Stimulated activated CD8-positive, alpha-beta memory T cell treated with anti-CD3 and anti-CD28 coated beads, Interleukin-2, amount 100 ng/mL, for 1 hour (primary cell): ENCODE measurements at regions not wholly inside any gene's neighbourhood (a gene's known extent, or its start where the extent isn't known, plus 50 kb on each side); places are given as distances from the start of the nearest gene placed in this dataset.
"Not testable (repeated sequence)": the region's sequence is repeated elsewhere in the genome, so short reads cannot be mapped to it uniquely, and the experiment has no call there.

Source experiments
- DNase-seq, 2 donors: peaks; one replicate each; pipeline ENCODE4 v3.0.0-alpha.2; 2020; ENCODE audit warnings: low read depth in 2 of 2

DNA sequence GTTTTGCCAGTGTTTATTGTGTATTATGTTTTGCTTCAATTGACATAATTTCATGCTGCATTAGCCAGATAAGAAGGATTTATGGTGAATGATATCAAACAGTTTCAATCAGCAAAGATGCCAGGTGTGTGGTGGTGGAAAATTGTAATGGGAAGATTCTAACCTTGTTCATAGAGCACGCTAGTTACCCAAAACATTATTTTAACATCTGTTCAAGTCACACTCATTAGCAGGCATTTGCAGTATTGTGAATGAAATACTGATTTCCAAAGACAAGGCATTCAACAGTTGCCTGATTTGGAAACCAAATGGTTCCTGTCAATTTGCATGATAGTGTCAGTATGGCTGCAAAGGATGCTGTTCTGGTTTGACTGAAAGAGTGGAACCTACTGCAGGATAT lies 129.7 kb downstream of the EPC1 start:
- DNase-seq, result no peak

- not testable (repeated sequence) for DNase-seq
These were observed 133.1 kb downstream of the EPC1 start for GRCh38 chr10:32213838-32214237.

DNA sequence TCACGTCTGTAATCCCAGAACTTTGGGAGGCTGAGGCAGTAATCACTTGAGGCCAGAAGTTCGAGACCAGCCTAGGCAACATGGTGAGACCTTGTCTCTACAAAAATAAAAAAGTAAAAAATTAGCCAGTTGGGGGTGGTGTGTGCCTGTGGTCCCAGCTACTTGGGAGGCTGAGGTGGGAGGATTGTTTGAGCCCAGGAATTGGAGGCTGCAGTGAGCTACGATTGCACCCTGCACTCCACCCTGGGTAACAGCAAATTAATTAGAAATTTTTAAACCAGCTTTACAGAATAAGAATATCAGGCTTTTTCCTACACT lies 136.0 kb downstream of the EPC1 start:
- no peak for DNase-seq

GRCh38 chr10:32210306-32211045 lies 136.5 kb downstream of the EPC1 start:
- no peak for DNase-seq

GRCh38 chr10:32208005-32208404 lies 139.0 kb downstream of the EPC1 start:
- not testable (repeated sequence) for DNase-seq

GRCh38 chr10:32207544-32207943 lies 139.4 kb downstream of the EPC1 start:
- peak in 1 of 2 donors; percentile 31 for DNase-seq

GRCh38 chr10:32205670-32206069 lies 141.3 kb downstream of the EPC1 start:
- DNase-seq, result no peak

GRCh38 chr10:32204606-32205005 lies 142.4 kb downstream of the EPC1 start:
- no peak for DNase-seq

GRCh38 chr10:32199714-32200394 lies 143.6 kb upstream of the KIF5B start:
- no peak for DNase-seq

GRCh38 chr10:32197423-32197822 lies 141.2 kb upstream of the KIF5B start:
- no peak for DNase-seq

DNA sequence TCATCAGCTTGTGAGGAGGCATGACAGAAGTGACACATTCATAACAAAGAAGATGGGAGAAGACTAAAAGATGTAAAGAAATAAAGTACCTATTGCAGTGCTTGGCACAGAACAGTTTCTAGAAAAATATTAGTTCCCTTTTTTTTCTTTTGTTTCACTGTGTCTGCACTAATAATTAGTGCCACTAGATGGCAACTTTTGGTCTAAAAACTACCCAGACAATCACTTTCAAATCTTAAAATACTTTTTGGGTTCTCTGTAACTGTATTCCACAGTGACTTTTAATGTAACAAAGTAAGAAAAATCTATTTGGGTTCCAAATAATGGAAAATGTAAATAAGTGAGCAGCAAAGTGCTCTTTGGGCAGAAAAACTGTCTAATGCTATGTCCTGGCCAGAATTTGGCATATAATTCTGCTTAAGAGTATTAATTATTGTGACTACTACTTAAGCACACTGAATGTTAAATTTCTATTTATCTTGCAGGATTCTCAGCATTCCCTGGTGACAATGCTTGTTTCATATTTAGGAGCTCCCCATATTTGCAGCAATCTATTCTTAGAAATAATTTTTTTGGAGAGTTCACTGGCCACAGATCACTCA lies 134.8 kb upstream of the KIF5B start:
- no peak for DNase-seq

DNA sequence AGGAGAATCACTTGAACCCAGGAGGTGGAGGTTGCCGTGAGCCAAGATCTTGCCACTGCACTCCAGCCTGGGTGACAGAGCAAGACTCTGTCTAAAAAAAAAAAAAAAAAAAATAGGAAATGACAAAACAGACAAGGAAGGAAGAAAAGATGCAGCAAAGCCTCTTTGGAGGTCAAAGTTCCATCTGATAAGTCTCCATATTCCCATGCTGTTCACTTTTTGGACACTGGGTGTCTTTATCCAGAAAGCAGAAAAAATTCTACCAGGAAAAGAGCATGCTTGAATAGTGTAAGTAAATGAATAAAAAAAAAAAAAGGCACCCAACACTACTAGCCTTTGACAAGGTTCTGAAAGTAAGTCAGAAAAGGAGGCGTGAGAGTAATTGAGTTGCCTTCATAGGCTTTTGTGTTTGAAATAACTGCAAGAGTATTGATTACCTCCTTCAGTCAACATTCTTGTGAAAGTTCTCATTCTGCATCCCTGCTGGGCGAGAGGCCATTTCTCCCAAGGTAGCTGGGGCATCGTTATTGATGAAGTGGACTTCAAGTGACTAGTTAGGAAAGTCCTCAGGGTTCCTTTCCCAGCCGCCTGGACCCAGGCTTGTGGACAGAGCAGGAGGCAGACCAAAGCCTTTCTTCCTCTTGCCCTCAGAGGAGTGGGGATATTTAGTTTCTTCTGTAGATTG lies 133.3 kb upstream of the KIF5B start:
- DNase-seq, result no peak

DNA sequence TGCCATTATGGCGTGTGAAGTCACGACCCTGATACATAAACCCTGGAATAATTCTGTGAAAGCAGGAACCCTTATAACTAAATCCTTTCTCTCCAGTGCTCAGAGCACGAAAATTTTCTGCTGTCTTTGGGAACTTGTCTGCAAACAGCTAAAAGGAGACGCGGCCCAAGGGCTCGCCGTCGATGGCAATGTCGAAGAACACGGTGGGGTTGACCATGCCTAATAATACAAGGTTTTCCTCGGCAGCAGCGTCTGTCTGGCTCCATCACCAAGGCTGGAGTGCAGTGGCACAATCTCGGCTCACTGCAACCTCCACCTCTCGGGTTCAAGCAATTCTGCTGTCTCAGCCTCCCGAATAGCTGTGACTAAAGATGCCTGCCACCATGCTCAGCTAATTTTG lies 132.4 kb upstream of the KIF5B start:
- DNase-seq, result not testable (repeated sequence)

- DNase-seq, result no peak
These were observed 131.5 kb upstream of the KIF5B start for GRCh38 chr10:32187686-32188085.

GRCh38 chr10:32183652-32184051 lies 127.4 kb upstream of the KIF5B start:
- DNase-seq, result not testable (repeated sequence)

DNA sequence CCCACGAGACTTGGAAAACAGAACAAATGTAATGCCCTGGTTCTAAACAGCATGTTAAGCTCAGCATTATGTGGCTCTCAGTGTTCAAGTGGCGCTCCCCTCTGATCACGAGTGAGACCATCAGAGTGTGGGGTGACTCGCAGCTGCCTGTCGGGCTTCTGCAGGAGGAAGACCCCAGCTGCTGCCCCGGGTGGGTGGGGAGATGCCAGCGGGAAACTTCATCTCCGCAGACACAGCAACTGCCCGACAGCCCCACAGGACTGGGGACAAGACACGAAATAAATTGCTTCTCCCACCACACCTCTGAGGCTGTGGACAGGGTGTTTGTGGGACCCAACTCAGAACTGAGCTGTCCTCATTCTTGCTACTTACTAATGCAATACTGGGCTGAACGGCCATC lies 126.3 kb upstream of the KIF5B start:
- DNase-seq, result no peak

DNA sequence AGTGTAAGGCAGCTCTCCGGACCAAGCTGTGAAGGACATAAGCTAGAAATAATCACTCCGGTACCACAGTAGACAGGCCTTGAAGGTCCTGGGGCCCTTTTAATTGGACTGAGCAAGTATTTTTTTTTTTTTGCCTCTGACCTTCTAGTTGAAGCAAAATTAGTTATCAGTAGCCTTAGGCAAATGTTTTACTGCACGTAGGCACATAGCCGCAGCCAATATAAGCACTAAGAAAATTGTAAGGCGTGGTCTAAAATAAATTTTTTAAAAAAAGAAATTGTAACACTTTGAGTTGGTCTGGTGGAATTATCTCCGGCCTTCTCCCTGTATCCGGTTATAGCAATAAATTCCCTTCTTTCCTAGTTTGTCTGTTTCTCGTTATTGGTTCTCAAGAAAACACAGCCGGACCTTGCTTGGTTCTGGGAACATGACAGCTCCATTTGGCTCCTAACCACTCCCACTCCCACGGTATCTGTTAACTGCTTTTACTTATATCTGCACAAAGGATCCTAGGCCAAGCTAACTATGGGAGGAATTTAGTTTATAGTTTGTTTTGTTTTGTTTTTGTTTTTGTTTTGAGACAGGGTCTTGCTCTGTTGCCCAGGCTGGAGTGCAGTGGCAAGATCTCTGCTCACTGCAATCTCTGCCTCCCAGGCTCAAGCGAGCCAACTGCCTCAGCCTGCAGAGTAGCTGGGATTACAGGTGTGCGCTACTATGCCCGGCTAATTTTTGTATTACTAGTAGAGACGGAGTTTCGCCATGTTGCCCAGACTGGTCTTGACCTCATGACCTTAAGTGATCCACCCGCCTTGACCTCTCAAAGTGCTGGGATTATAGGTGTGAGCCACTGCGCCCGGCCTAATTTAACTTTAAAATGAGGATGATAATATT lies 124.4 kb upstream of the KIF5B start:
- no peak for DNase-seq

DNA sequence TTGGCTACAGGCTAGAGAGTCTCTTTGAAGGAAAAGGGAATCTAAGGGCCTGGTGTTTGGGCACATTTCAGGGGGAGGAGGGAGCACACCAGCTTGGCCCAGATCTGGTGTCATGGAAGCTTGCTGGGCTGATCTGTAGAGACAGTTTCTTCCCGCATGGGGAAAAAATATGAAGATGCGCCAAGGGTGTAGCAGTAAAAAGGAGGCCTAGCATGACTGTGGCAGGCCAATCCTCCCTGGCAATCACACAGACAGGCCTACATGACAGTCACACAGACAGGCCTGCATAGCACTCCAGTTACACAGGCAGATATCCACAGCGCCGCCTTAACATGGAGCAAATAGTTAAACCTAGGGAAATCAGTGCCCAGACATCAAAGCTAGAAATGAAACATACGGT lies 123.6 kb upstream of the KIF5B start:
- no peak for DNase-seq

- DNase-seq, result not testable (repeated sequence)
These were observed 121.4 kb upstream of the KIF5B start for GRCh38 chr10:32177594-32177993.

- no peak for DNase-seq
These were observed 119.4 kb upstream of the KIF5B start for GRCh38 chr10:32175629-32176028.

GRCh38 chr10:32174349-32174893 lies 118.2 kb upstream of the KIF5B start:
- no peak for DNase-seq
